LNCAP (cell line): ENCODE measurements at regions not wholly inside any gene's neighbourhood (a gene's known extent, or its start where the extent isn't known, plus 50 kb on each side); places are given as distances from the start of the nearest gene placed in this dataset.
A peak's percentile ranks its signal among the peaks of the same experiment; 100 is the strongest.

Source experiments
- CTCF ChIP-seq: fragments of 450-650 bp; IDR thresholded peaks from 2 replicates; pipeline ENCODE4 v1.5.1; 2017; ENCODE audit warnings: mild to moderate bottlenecking

DNA sequence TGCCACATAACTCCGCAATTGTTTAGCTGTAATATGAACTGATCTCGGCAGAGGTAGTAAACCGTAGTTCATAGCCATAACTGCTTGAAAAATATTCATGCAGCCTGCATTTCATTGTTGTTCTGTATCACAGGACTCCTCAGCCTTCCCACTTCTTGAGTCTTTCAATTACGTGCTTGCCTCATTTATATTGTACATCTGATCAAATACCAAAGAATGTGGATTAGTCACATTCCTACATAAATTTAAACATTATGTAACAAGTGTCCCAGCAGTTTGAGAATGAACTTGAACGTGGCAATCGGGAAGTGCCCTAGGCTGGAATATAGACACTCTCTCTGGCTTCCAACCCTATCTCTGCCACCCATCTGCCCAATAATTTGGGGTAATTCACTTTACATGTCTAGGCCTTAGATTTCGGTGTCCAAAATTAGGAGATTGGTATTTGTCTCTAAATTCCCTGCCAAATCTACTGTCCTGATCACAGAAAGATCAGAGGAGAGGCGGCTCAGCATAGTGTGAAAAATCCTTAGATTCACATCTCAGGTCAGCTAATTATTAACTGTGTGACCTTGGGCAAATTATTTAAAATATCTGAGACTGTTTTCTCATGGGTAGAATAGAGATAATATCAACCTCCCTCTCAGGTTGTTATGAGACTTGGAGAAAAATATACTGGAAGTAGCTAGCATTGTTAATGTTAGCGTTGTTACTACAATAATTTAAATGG lies 215.1 kb upstream of the RFX3 start:
- no peak for TF ChIP-seq CTCF

GRCh38 chr9:3736161-3736560 lies 210.4 kb upstream of the RFX3 start:
- TF ChIP-seq CTCF, result no peak

DNA sequence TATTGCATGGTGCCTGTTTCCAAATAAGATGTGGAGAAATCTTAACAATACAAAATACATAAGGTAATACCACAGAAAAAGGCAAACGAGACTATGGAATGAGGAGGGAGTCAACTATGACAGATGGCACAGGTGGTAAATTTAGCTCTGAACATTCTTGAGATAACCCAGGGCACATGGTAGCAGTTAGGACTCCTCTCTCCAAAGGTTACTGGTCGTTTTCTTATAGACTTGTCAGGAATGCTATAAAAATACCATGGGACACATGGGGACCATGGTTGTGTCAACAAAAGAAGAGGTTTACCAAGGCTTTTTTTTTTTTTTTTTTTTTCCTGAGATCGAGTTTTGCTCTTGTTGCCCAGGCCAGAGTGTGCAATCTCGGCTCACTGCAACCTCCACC lies 209.4 kb upstream of the RFX3 start:
- no peak for TF ChIP-seq CTCF

DNA sequence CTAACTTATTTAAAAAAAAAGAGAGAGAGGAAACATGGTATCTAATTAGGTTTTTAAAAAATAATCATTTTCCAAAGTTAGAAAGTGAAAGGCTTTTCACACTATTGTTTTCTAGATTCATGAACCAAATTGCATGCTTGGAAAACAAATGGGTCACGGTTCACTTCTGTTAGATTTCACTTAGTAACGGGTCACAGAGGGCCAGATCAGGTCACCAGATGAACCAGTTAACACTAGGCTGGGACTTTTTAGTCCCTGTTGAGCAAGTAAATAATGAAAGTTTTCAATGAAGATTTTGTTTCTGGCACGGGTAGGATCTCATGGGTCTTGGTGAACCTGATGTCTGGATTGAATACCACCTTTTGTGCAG lies 207.2 kb upstream of the RFX3 start:
- TF ChIP-seq CTCF, result no peak

GRCh38 chr9:3732077-3733038 lies 206.6 kb upstream of the RFX3 start:
- peak; percentile 81 for TF ChIP-seq CTCF

DNA sequence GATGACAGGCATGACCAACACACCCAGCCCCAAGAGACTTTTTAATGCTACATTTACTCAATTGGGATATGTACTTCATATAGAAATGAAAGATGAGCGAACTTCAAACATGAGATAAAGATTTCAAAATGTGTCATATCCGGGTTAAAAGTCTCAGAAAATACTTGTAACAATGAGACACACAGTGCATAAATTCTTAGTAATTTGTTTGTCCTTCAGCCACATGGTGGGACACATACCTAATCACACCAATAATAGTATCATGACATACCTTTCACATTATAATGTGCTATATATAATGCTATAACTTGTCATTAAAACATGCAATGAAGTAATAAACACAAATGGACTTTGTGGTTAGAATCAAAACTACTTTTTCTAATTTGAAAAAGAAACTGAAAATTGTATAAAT lies 204.7 kb upstream of the RFX3 start:
- no peak for TF ChIP-seq CTCF

DNA sequence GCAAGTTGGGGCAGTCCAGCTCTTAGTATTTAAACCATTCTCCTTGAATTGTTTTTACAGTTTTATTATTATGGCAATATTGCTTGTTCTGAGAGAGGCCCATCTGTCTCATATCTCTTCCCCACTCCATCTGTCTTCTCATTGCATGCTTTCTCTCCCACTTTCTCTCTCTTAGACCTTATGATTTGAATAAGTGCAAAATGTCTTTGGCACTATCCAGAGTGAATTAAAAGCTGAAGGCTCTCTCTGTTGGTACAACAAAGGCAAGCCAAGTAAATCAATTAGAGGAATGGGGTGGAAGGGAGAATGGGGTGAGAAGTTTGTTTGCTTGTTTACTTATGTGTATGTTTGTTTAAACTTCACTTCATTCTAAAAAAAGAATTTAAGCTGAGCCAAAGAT lies 195.3 kb upstream of the RFX3 start:
- no peak for TF ChIP-seq CTCF
